Endothelial cell of umbilical vein (primary cell): ENCODE measurements at regions not wholly inside any gene's neighbourhood (a gene's known extent, or its start where the extent isn't known, plus 50 kb on each side); places are given as distances from the start of the nearest gene placed in this dataset.

Experiments
- BruUV-seq: library from RNA; stranded (reverse); fragments of 400-500 nt; replicated peaks from 2 replicates; lab custom pipeline; 2021; lab: Mats Ljungman, UMichigan
- CTCF ChIA-PET: fragments of 300-600, 350-600 bp; sonication (Branson Sonifier 250); formaldehyde crosslinking; loops from one replicate; lab custom pipeline; 2021; ENCODE audit warnings: antibody characterized with exemption, inconsistent platforms; lab: Charles Lee
- POLR2A ChIA-PET: fragments of 300-600, 350-600 bp; sonication (Branson Sonifier 250); formaldehyde crosslinking; loops from one replicate; lab custom pipeline; 2021; ENCODE audit warnings: antibody characterized with exemption, inconsistent platforms; lab: Charles Lee
- DNase-seq: peaks from one replicate; pipeline ENCODE4 v3.0.0-alpha.2; 2011; ENCODE audit warnings: low read depth, low spot score
- FAIRE-seq: peaks from 2 replicates; lab custom pipeline; 2011; peaks lifted over from hg19 to GRCh38; lab: Jason Lieb, UNC
- H2AFZ ChIP-seq: 2 replicates; pipeline ENCODE4 v1.6.0; 2012; ENCODE audit warnings: low read depth, low read length, control low read depth, inconsistent platforms
- H3K27ac ChIP-seq: 2 replicates; pipeline ENCODE4 v1.5.1; 2011; ENCODE audit warnings: low read depth, mild to moderate bottlenecking, control low read depth, low read length, moderate library complexity; ENCODE audit not compliant: insufficient read depth
- H3K27me3 ChIP-seq, 2 experiments: 2 replicates each; pipeline versions ENCODE4 v1.6.0 to v1.6.1; 2011; ENCODE audit warnings: low read length in 2 of 2, mixed read lengths in 1 of 2; ENCODE audit not compliant: control insufficient read depth in 2 of 2, insufficient read depth in 2 of 2
- H3K36me3 ChIP-seq, 2 experiments: 2 replicates in 1 of 2; 3 replicates in 1 of 2; pipeline ENCODE4 v1.5.1; 2011; ENCODE audit warnings: low read length in 2 of 2, mild to moderate bottlenecking in 1 of 2, moderate library complexity in 1 of 2; ENCODE audit not compliant: control insufficient read depth in 2 of 2, insufficient read depth in 2 of 2; ENCODE audit errors: extremely low read depth in 1 of 2
- H3K4me1 ChIP-seq: 3 replicates; pipeline ENCODE4 v1.5.1; 2011; ENCODE audit warnings: mild to moderate bottlenecking, low read length; ENCODE audit not compliant: control insufficient read depth, insufficient read depth; ENCODE audit errors: extremely low read depth
- H3K4me2 ChIP-seq: 2 replicates; pipeline ENCODE4 v1.6.1; 2011; ENCODE audit warnings: low read length, control low read depth, mixed read lengths; ENCODE audit not compliant: insufficient read depth
- H3K4me3 ChIP-seq, 3 experiments: fragments of 200-600 bp in 1 of 3; sonication (generic), shearing (Covaris generic) in 1 of 3; replicated peaks in 1 of 3; 2 replicates each; pipeline ENCODE4 v1.5.1; 2011 to 2016; ENCODE audit warnings: control low read depth in 3 of 3, low read length in 3 of 3, mild to moderate bottlenecking in 2 of 3, inconsistent platforms in 1 of 3, low read depth in 1 of 3, moderate library complexity in 1 of 3; ENCODE audit not compliant: insufficient read depth in 1 of 3
- H3K79me2 ChIP-seq: 2 replicates; pipeline ENCODE4 v1.6.0; 2012; ENCODE audit warnings: low read length, inconsistent platforms; ENCODE audit not compliant: control insufficient read depth, insufficient read depth
- H3K9ac ChIP-seq: replicated peaks from 2 replicates; pipeline ENCODE3; 2011; ENCODE audit warnings: low read length, control low read depth; ENCODE audit not compliant: insufficient read depth; ENCODE audit errors: extremely low read depth
- H3K9me1 ChIP-seq: replicated peaks from 3 replicates; pipeline ENCODE4 v1.6.0; 2011; ENCODE audit warnings: mild to moderate bottlenecking, low read length; ENCODE audit not compliant: control insufficient read depth, insufficient read depth; ENCODE audit errors: extremely low read depth
- H3K9me3 ChIP-seq: replicated peaks from 2 replicates; pipeline ENCODE4 v1.5.1; 2012; ENCODE audit warnings: low read length, inconsistent platforms; ENCODE audit not compliant: control insufficient read depth, insufficient read depth
- H4K20me1 ChIP-seq: replicated peaks from 2 replicates; pipeline ENCODE3; 2011; ENCODE audit warnings: mild to moderate bottlenecking, low read length; ENCODE audit not compliant: control insufficient read depth, insufficient read depth; ENCODE audit errors: extremely low read depth
- CTCF ChIP-seq, 2 donors: IDR thresholded peaks; 1 replicate in 1 of 2; 2 replicates in 1 of 2; pipeline ENCODE4 v1.5.1; 2011; ENCODE audit warnings: low read length in 2 of 2, mild to moderate bottlenecking in 2 of 2, moderate library complexity in 2 of 2, control low read depth in 1 of 2, inconsistent platforms in 1 of 2, low read depth in 1 of 2; ENCODE audit not compliant: insufficient read depth in 1 of 2; ENCODE audit errors: extremely low read depth in 1 of 2
- EZH2 ChIP-seq: IDR thresholded peaks from 2 replicates; pipeline ENCODE4 v1.6.1; 2012; ENCODE audit warnings: borderline replicate concordance, low read depth, mild to moderate bottlenecking, moderate library complexity, low read length, inconsistent platforms; ENCODE audit not compliant: severe bottlenecking
- FOS ChIP-seq: IDR thresholded peaks from 2 replicates; pipeline ENCODE4 v1.6.1; 2011; ENCODE audit warnings: mild to moderate bottlenecking, low read length, moderate library complexity, borderline replicate concordance; ENCODE audit not compliant: insufficient read depth
- GATA2 ChIP-seq: IDR thresholded peaks from 2 replicates; pipeline ENCODE4 v1.7.0; 2011; ENCODE audit warnings: low read depth, mild to moderate bottlenecking, moderate library complexity, mixed read lengths, low read length; ENCODE audit not compliant: insufficient read length, insufficient read depth
- JUN ChIP-seq: IDR thresholded peaks from 2 replicates; pipeline ENCODE4 v1.6.1; 2011; ENCODE audit warnings: borderline replicate concordance, low read depth; ENCODE audit not compliant: insufficient read length, insufficient read depth
- MYC ChIP-seq: IDR thresholded peaks from one replicate; pipeline ENCODE4 v1.6.1; 2011; ENCODE audit warnings: mild to moderate bottlenecking, low read depth, low read length
- POLR2A ChIP-seq: IDR thresholded peaks from 2 replicates; pipeline ENCODE4 v1.6.1; 2012; ENCODE audit warnings: low read depth, mild to moderate bottlenecking, control low read depth, low read length
- POLR2AphosphoS5 ChIP-seq: IDR thresholded peaks from 2 replicates; pipeline ENCODE4 v1.6.1; 2012; ENCODE audit warnings: low read depth, mild to moderate bottlenecking, control low read depth, low read length, moderate library complexity; ENCODE audit not compliant: insufficient read depth
- dilution Hi-C: fragments of 300-500 bp; cut with MboI; formaldehyde crosslinking; loops from one replicate; pipeline ENCODE4 v1.15.0; 2019; ENCODE audit warnings: low sequenced_read_pairs; ENCODE audit not compliant: extremely low pct_ligation_motif_present
- intact Hi-C: fragments of 100-400 bp; cut with micrococcal nuclease; formaldehyde crosslinking; loops from one replicate; pipeline ENCODE4 v1.10.0; 2022
- TF ChIP-seq, protein P1 (sequence below): IDR thresholded peaks from 2 replicates; pipeline ENCODE4 v1.6.1; 2011; ENCODE audit not compliant: insufficient read depth, insufficient read length

- Histone ChIP-seq H3K27ac (no peak overlapping the region), H3K79me2 (no peaks in the 10 kb centered on the region), H3K27me3 (no peaks in the 10 kb centered on the region), H3K4me3 (no peak overlapping the region), H3K36me3 (no peaks in the 10 kb centered on the region), H3K4me2 (no peak overlapping the region), H3K9me3 (no peaks in the 10 kb centered on the region), H3K4me1 (no peaks in the 10 kb centered on the region), H2AFZ (no peak overlapping the region), H3K9ac (no peak overlapping the region), H3K9me1 (no peaks in the 10 kb centered on the region), H4K20me1 (no peaks in the 10 kb centered on the region)
- no peak for DNase-seq
- no peak for FAIRE-seq
- TF ChIP-seq POLR2A (no peak), CTCF (IDR thresholded peaks at IDR 0.05; ENCODE audit: extremely low read depth in 1 of 2, insufficient read depth in 1 of 2, low read depth in 1 of 2, low read length in 2 of 2) (no peak), EZH2 (no peak), MYC (no peak), GATA2 (no peak), JUN (no peak), FOS (no peak), POLR2AphosphoS5 (no peak)
- TF ChIP-seq, protein P1, sequence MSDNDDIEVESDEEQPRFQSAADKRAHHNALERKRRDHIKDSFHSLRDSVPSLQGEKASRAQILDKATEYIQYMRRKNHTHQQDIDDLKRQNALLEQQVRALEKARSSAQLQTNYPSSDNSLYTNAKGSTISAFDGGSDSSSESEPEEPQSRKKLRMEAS, result no peak
- BruUV-seq, result no TSS peak
- intact Hi-C loops, result no loop called here
- dilution Hi-C loops, result no loop called here
- ChIA-PET POLR2A (no interaction called here), CTCF (no interaction called here)
These were observed 521.0 kb downstream of the ADCYAP1 start for GRCh38 chr18:1425679-1426078.
